HG03280 (cell line): ENCODE measurements at regions not wholly inside any gene's neighbourhood (a gene's known extent, or its start where the extent isn't known, plus 50 kb on each side); places are given as distances from the start of the nearest gene placed in this dataset.

ENCODE experiments used
- ATAC-seq: cut with Tn5 transposase; IDR thresholded peaks from one replicate; pipeline ENCODE4 v1.9.1; 2021; ENCODE audit warnings: mild to moderate bottlenecking, moderate library complexity; ENCODE audit not compliant: unreplicated experiment

DNA sequence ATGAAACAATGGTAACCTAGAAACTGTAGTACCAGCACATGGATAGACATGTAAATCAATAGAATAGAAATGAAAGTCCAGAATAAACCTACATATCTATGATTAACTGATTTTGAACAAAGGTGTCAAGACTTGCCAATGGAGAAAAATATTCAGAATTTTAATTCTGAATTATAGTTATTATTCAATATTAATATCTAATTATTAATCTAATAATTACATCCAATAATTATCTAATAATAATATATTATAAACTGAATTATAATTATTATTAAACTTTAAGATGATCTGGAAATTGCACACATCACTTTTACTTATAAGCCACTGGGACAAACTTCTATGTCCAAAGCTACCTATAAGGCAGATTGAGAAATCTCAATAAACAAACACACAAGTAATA, 1365.2 kb upstream of the ADGRL3 start:
- ATAC-seq: no peak

DNA sequence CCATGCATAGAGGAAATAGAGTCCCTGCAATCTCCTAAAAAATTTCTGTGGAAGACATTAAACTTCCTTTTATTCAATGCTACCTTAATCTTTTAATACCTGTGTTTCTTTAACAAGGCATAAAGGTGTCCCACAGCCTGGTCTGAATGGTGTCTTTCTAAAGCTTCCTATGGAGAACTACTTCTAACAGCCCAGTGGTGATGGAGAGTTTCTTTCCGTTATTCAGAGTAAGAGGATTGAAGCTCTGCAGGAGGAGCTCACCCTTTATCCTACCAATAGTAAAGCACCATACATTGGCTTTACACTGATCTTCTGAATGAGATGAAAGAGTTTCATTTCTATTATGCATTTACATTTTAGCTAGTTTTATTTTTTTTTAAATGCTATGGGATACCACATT, 1362.4 kb upstream of the ADGRL3 start:
- ATAC-seq: no peak

DNA sequence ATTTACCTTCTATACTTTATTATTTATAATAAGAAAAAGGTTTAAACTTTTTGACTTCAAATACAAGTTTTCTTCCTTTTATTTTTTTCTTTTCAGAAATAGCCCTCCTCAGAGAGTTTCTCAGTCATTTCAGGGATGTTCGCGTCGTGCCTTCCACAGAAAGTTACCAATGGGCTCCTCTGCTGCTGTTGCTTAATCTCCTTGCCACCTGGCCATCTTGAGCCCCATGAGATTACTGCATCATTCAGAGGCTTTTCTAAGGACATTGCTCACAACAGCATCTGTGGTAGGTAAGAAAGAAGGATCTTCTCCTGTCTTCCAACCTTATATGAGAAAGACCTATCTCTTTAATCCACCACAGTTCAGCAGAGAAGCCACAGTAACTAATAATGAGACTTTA, 1361.9 kb upstream of the ADGRL3 start:
- no peak for ATAC-seq

DNA sequence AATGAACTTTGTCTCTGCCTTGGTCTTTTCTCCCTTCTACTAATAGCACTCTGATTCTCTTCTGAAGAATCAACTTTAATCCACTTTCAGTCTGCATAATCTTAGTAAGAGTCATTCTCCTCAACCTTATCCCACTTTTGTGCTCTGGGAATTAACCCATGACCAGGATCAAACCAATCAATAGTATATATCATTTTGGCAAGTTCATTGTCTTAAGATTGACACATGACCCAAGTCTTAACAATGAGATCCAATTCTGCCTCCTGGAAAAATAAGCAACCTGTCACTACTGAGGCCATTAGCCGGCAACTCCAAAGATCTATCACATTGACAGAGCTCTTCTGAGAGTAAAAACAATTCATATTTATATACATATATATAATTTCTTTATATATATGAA, 1358.4 kb upstream of the ADGRL3 start:
- ATAC-seq: no peak

DNA sequence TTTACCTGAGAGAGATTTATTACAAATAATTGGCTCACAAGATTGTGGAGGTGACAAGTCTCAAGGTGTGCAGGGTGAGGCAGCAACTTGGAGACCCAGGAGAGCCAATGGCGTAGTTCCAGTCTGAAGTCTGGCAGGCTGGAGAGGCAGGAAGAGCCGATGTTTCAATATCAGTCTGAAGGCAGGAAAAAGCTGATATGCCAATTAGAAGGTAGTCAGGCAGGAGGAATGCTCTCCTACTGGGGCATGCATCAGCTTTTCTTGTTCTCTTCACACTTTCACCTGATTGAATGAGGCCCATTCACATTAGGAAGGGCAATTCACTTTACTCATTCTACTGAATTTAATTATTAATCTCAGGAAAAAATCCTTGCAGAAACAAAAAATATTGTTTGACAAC, 1351.7 kb upstream of the ADGRL3 start:
- no peak for ATAC-seq

DNA sequence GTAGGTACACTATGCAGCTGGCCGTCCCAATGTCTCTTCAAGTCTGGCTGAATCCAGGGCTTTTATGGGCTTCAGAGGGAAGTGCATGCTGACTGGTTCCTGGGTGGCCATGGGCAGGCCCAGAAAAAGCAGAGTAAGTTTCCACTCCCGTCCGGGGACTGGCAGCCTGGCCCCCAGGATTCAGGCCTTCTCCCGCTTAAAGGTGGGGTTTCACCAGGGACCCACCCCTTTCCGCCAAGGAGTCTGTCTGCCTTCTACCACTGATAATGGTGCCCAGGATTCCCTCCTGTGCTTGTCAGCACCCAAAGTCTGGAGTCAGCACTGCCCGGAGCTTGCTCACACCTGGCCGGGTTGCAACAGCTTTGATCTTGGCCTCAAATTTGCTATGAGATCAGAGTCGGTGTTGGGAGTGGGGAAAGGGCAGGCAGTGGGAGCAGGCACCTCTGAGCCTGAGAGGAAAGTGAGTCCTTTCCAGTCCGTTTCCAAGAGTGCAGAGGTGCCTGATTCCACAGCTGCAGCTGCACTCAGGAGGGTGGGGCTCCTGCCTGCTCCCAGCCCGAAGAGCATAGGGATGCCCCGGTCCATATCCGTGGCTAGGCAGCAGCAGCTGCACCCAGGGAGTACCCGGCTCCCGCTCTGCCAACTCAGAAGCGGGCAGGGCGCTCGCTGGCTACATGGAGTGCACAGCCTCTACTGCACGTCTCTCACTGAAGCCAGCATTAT, 1344.3 kb upstream of the ADGRL3 start:
- no peak for ATAC-seq

DNA sequence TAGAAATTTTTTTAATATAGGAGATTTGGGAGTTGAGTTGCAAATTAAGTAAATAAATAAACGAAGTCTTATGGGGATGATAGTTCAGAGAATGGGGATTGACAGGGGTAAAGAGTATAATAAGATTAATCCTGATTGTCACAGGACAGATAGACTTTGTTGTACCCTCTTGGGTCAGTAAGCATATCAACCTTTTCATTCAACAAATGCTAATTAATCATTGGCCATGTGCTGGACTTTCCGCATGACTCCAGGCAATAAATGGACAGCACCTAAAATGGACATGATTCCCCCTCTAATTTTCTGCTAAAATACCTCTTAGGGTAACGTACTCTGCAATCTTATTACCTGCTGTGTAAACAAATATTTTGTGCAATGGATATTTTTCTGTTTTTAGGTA, 1331.1 kb upstream of the ADGRL3 start:
- ATAC-seq: no peak

DNA sequence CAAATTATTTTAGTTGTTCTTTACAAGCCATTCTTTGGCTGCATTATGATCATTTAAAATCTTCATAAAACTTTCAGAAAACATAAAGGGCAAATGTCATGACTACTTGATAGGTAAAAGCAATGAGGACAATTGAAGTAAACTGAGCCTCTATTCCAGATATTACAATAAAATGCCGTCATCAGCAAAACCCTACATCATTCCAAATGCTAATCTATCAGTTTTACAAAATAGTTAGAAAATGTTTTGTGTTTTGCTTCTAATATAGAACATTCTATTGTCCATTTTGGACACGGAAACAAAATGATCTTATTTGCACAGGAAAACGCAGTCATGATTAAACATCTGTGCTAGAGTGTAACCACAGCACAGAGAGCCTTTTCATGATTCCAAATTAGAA, 1330.6 kb upstream of the ADGRL3 start:
- ATAC-seq: no peak

DNA sequence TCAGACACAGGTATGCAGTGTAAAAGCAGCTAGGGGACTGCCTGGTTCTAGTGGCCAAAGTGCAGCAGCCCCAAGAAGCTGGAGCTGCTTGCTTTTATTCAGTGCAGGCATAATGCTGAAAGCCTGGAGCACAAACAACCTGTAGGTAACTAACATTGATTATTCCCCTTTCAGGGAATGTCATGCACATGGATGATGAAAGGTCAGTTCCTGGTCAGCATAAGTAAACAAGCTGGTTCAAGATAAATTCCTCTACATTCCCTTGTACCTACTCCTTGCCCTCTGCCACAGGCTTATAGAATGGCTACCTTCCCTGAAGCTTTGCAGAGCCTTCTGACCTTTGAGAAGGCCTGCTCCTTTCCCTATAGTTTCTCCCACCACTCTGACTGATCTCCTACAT, 1318.5 kb upstream of the ADGRL3 start:
- ATAC-seq: no peak

DNA sequence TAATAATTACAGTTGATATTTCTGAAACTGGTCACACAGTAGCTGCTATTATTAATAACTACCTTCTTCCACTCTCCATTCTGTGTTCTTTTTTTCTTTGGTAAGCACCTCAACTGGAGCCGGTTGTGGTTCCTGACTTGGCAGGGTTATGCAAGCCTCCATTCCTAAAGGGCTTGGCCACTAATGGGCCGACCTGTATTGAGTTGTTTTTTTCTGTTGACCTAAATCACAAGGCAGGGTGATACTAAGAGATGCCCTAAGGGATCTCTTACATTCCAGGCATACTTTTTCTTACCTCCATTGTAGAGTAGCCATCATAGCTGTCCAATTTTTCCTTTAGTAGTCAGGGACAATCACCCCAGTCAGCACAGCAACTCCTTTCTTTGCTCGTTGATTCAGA, 1295.8 kb upstream of the ADGRL3 start:
- no peak for ATAC-seq

DNA sequence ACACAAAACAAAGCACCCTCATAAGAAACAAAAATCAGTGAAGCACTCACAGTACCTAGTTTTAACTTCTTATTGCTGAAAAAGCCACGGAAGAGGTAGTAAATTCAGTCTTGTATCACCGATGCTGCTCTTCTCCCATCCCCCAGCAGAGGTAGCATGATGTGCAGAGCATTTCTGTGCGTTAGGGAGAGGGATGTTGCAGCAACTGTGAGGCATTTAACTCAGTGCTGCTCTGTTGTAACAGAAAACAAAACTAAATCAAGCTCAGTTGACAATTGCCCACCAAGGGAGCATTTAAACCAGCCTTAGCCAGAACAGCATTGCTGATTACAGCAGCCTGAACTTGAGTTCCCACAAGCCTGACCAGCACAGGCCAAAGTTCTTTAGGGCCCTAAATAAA, 1279.7 kb upstream of the ADGRL3 start:
- ATAC-seq: no peak

DNA sequence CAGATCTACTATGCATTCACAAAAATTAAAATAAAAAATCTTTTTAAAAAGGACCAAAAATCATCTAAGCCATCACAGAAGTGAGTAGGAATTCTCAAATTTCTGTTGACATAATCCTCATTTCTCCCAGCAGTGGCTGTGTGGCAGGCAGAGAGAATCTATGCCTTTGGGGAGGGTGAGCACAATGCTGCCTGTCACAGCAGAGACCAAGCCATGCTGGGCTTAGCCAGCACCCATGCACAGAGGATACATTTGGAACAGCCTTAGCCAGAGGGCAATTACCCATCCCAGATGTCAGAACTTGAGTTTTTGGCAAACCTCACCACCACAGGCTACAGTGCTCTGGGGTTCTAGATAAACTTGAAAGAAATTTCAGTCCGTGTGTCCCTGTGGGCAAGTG, 1274.8 kb upstream of the ADGRL3 start:
- ATAC-seq: no peak

DNA sequence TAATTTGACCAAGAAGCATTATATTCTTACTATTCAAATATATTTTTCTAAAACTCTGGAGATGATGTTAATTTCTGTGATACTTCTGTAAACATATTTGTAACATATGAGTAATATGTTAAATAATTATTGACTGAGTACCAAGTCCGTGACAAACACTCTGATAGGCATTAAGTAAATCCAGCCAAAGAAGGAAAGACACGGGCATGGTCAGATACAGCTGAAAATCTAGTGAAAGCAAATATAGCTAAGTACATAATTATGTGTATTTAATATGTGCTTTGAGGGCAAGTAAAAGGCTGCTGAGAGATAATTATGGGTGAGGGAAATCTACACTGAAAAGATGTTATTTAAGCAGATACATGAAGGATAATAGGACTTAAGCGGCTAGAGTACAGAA, 1263.6 kb upstream of the ADGRL3 start:
- no peak for ATAC-seq

DNA sequence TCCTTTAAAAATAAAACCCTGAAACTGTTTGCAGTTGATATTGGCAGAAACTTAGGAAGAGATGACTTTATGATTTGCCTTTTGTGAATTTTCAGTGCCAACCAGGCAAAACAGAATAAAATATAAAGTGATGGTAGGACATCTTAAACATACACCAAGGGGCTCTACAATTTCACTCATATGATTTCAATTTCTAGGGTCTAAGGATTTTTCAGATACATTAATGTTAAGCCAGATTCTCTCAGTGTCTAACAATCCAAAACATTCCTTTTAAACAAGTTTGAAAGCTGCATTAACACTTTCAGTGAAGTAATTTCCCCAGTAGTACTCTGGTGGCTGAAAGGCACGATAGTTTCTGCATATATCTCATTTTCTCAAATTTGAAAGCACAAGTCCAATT, 1262.0 kb upstream of the ADGRL3 start:
- ATAC-seq: no peak

DNA sequence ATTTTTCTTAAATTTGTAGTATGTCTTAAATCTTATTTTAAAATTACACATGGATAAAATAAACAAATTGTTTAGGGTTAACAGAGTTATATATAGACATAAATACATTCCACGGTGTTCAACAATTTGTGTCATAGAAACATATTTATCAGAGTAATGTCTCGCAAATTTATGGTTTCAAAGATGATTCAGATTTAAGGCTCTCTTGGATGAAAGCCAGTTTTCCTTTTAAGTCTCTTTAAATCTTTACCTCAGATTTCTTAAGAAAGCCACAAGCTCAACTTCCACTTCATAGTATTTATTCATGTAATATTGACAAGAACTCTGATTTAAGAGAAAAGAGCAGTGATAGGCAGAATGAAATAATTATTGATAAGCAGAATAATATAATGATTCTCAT, 1254.8 kb upstream of the ADGRL3 start:
- ATAC-seq: no peak

DNA sequence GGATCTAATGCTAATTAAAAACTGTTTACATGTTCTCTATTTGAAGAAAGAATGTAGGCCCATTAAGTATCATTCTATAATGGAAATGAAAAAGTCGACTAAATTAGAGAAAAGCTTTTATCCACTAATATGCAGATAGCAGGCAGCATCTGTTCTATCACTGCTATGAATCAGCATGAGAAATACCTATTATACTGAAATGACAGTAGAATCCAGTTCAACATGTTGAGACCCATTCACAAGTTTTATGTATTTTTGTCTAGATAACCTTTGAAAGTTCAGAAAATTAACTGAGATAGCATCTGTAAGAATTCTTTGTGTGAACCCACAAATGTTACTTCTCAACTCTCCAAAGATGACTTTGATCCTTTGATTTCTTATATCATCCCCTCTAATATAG, 1254.4 kb upstream of the ADGRL3 start:
- ATAC-seq: no peak

DNA sequence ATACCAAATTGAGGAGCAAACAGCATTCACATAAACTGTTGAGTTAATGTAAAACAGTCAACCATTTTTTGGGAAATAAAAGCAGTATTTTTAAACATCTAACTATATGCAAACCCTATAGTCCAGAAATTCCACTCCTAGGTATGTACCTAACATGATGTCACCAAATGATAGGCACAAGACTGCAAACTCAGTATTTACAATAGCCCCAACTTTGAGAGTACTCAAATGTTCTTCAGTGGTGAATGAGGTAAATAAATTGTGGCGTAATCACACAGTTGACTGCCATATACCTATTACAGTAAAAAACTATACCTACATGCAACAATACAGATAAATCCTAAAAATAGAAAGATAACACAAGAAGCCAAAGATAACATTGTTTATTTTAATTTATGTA, 1243.8 kb upstream of the ADGRL3 start:
- ATAC-seq: no peak

DNA sequence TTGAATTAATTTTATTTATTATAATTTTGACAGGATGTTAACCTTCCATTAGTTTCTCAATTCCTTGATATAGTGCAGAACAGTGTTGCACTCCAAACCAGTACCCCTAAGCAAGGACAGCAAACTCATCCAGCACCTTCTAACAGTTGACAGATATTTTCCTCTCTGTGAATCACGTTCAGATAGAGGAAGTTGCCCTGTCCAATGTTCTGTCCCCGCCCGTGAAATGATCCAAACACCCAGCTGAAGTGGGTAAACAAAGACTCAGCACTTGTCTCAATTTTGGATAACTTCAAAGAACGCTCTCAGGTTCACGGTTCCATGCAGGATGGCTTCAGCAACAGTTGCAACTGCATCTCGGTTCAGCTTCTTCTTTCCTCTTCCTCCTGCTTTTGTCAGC, 1240.0 kb upstream of the ADGRL3 start:
- no peak for ATAC-seq

DNA sequence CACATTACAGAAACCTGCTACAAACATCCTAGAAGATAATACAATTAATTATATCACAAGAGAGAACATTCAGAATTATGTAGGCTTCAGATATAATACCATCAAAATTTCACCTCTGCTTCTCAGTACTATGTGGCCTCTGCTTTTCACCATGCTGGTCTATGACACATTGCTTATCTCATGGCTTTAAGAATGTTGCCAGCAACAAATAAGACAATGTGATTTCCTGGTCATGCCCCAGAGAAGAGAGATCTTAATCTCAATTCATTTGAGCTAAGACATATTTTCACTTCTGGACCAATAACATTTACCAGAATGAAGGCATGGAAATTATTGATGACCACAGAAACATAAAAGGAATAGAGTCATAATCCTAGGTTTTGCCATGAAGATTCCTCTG, 1233.4 kb upstream of the ADGRL3 start:
- no peak for ATAC-seq

DNA sequence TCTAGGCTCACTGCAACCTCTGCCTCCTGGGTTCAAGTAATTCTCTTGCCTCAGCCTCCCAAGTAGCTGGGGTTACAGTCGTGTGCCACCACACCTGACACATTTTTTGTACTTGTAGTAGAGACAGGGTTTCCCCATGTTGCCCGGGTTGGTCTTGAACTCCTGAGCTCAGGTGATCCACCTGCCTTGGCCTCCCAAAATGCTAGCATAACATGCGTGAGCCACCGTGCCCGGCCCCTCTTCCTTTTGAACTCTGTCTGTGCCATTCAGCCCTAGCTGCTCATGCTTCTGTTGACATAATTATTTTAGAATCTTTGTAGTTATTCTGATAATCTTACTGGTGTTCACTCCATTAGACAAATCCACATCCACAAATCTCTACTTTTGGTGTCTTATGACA, 1231.3 kb upstream of the ADGRL3 start:
- ATAC-seq: no peak

DNA sequence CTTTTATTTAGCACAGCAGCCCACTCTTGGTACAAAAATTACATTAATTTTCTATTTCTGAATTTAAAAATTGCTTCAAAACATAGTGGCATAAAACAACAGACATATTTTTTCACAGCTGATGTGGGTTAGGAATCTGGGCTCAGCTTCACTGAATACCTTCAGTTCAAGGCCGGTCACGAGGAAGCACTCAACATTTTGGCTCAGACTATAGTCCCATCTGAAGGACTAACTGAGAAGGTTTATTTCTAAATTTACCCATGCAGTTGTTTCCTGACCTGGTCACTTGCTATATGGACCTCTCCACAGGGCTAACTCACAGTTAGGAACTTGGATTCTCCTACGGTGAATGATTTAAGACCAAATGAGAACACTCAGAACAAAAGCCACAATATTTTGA, 1230.2 kb upstream of the ADGRL3 start:
- ATAC-seq: no peak

DNA sequence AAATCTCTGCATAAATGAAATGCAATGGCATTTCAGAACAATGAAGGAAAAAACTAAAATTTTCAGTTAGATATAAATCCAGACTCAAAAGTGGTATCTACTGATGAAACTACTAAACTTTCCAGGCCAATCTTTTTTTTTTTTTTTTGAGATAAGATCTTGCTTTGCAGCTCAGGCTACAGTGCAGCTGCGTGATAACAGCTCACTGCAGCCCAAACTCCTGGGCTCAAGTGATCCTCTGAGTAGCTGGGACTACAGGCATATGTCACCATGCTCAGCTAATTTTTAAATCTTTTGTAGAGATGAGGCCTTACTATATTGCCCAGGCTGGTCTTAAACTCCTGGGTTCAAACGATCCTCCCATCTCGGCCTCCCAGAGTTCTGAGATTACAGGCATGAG, 1228.2 kb upstream of the ADGRL3 start:
- ATAC-seq: no peak

DNA sequence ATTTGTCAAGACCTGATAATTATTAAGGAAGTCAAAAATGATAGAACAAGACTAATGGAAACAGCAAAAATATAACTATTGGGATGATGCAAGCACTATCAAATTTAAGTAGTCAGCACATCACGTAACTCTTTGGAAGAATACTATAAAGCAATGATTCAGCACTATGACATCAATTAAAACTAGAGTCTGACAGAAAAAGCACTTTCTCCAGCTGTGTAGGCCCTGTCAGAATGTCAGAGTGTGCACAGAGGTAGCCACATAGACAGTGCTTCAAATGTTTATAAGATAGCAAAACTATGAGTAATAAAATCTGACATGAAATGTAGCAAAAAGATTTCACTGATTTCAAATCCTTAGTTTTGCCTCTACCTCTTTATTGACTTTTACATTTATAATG, 1226.6 kb upstream of the ADGRL3 start:
- no peak for ATAC-seq

DNA sequence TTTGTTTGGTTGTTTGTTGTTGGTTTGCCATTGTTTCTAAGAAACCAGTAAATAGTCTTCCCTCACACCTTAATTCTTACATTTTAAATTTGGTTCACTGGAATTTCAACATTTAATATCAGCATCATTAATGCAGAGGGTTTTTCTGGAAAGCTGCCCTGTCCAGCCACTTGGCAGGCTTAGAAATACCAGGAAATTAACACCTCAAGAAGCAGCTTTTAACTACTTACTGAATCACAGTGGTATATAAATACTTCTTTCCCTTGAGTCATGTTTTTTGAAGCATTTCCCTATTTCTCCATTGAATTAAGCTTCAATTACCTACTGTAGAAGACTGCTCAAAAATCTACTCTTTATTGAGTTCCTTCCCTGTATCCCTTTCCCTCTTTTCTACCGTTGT, 1221.1 kb upstream of the ADGRL3 start:
- ATAC-seq: no peak
